ENCODE measurements at regions not wholly inside any gene's neighbourhood (a gene's known extent, or its start where the extent isn't known, plus 50 kb on each side); places are given as distances from the start of the nearest gene placed in this dataset.

DNA sequence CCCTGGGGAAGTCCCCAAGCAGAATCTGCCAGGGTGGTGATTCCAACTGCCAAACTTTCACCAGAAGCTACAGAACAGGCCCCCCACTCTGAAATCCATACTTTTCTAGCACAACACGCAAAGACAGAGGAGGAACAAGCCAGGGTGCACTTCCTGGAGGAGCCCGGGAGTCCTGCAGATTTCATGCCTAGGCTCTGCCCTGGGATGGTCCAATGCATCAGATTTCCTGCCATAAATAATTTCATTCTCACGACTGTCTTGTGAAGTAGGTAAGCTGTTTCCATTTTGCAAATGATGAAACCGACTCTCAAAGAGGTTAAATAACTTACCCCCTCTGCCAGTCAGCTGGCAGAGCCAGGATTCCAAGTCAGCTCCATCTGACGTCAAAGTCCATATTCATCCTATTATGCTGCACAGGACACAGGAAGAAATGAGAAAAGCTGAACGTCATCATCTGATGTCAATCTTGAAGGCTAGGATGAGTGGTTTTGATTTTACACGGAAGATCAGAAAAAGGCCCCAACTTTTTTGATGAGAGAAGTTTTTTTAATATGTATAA lies 134.8 kb upstream of the IGF1R start:
- H3K4me3 ChIP-seq = peak overlapping the region in 1 of 4 donors; percentile 46
- no peaks in the 10 kb centered on the region for H3K9me3 ChIP-seq
- H3K36me3 ChIP-seq = no peaks in the 10 kb centered on the region
- H3K4me1 ChIP-seq = no peaks in the 10 kb centered on the region
- H3K27me3 ChIP-seq = no peaks in the 10 kb centered on the region
- TF ChIP-seq CTCF (IDR thresholded peaks at IDR 0.05) (no peak), POLR2A (IDR thresholded peaks at IDR 0.05) (no peak)
- H3K27ac ChIP-seq = no peak overlapping the region
- DNase-seq = no peak

DNA sequence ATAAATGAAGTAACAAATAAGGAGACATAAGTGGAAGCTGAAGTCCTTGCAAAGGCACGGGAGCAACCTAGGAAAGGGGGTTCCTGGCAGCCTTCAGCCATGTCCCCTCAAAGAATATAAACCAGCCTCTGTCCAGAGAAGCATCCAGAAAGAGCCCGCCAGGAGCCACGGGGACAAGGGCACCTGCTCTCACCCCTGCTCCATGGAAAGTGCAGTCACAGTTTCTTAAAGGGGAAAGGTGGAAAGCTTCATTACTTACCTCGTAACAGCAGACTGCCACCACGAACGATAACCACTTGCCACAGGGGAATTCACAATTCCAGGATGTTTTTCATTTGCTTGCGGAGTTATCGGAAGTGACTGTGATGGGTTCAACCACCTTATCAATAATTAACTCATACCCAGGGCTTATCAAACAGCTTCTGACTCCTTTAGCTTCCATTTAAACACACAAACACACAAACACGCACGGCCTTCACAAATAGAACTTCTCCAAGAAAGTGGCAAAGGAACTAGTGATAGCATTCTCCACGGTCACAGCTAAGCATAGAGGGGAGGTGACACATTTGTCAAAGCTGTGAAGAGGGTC lies 134.2 kb upstream of the IGF1R start:
- H3K27me3 ChIP-seq = no peaks in the 10 kb centered on the region
- H3K36me3 ChIP-seq = no peaks in the 10 kb centered on the region
- TF ChIP-seq POLR2A (IDR thresholded peaks at IDR 0.05) = no peak
- no peak for TF ChIP-seq CTCF (IDR thresholded peaks at IDR 0.05)
- no peaks in the 10 kb centered on the region for H3K4me1 ChIP-seq
- no peak overlapping the region for H3K27ac ChIP-seq
- peak overlapping the region in 2 of 4 donors; percentile 5 to 46 for H3K4me3 ChIP-seq
- no peak for DNase-seq
- H3K9me3 ChIP-seq = no peaks in the 10 kb centered on the region

DNA sequence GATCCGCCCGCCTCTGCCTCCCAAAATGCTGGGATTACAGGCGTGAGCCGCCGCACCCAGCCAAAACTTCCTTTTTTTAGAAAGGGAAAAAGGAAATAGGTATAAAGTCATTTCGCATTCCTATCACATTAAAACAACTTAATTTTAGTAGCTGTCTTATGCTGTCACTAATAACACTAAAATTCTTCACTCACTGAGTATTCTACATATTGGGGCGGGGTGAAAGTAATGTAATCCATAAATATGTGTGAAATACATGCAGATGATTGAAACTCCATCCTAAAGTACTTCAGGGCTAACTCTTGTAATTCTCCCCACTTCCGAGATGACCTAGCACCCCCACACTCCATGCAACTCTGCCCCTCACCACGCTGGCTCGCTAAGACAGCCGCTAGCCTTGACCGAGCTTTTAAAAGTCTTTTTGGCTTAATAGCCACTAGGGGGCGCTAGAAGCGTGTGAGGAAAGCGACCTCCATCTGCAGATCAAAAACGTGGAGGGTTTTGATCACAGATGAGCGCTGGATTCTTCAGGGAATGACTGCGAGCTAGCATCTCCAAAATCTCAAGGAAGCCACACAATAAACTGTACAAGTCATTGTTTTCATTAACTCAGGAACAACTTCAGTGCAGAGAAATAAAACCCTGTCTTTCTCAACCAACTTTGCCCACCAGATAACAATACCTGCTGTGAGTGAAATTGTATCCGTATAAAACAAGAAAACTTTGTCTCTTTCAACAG lies 129.3 kb upstream of the IGF1R start:
- Histone ChIP-seq H3K27me3 (no peaks in the 10 kb centered on the region), H3K4me3 (no peak overlapping the region), H3K36me3 (no peaks in the 10 kb centered on the region), H3K4me1 (no peaks in the 10 kb centered on the region), H3K27ac (no peak overlapping the region), H3K9me3 (no peaks in the 10 kb centered on the region)
- no peak for TF ChIP-seq POLR2A (IDR thresholded peaks at IDR 0.05)
- peak; percentile 32 to 79 (median 70) for TF ChIP-seq CTCF (IDR thresholded peaks at IDR 0.05)
- DNase-seq = peak in 1 of 3 donors; percentile 66

GRCh38 chr15:98519767-98520550 lies 128.4 kb upstream of the IGF1R start:
- TF ChIP-seq CTCF (IDR thresholded peaks at IDR 0.05) (no peak), POLR2A (IDR thresholded peaks at IDR 0.05) (no peak)
- no peak overlapping the region for H3K4me3 ChIP-seq
- H3K9me3 ChIP-seq = no peaks in the 10 kb centered on the region
- H3K36me3 ChIP-seq = no peaks in the 10 kb centered on the region
- H3K27ac ChIP-seq = no peak overlapping the region
- no peak for DNase-seq
- no peaks in the 10 kb centered on the region for H3K4me1 ChIP-seq
- H3K27me3 ChIP-seq = no peaks in the 10 kb centered on the region

DNA sequence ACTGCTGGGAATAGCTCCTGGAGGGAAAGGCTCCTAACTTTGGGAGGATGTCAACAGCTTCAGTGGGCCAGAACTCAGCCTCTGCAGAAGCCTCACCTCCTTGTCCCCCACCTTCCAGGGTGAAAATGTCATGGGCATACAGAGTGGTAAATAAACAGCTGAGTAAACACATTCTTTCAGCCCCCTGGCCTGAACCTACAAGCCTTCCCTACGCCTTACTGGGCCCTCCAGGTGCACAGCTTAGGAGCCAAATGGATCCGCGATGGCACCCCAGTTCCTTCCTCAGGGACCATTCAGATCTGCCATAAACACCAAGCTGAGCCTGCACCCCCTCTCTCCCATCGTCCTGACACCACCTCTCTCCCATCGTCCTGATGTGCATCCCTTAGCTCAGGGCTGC lies 126.2 kb upstream of the IGF1R start:
- Histone ChIP-seq H3K36me3 (no peaks in the 10 kb centered on the region), H3K4me3 (no peak overlapping the region), H3K27ac (no peak overlapping the region), H3K4me1 (no peaks in the 10 kb centered on the region), H3K27me3 (no peaks in the 10 kb centered on the region), H3K9me3 (no peaks in the 10 kb centered on the region)
- peak in 1 of 3 donors; percentile 24 for DNase-seq
- no peak for TF ChIP-seq CTCF (IDR thresholded peaks at IDR 0.05)
- TF ChIP-seq POLR2A (IDR thresholded peaks at IDR 0.05) = no peak
